ENCODE measurements at regions not wholly inside any gene's neighbourhood (a gene's known extent, or its start where the extent isn't known, plus 50 kb on each side); places are given as distances from the start of the nearest gene placed in this dataset.

- Histone ChIP-seq H3K27ac (replicated peaks) (no peak overlapping the region), H3K27me3 (ENCODE audit: insufficient read depth, poor library complexity, severe bottlenecking) (no peaks in the 10 kb centered on the region), H3K4me3 (replicated peaks; ENCODE audit: insufficient read depth, low read length) (no peak overlapping the region)
- TF ChIP-seq POLR2AphosphoS5 (IDR thresholded peaks at IDR 0.05; ENCODE audit: low read depth) (no peak), GABPA (IDR thresholded peaks at IDR 0.05; ENCODE audit: low read depth) (no peak), CTCF (IDR thresholded peaks at IDR 0.05; ENCODE audit: insufficient read depth, low read length) (no peak), REST (IDR thresholded peaks at IDR 0.05; ENCODE audit: insufficient replicate concordance, low read depth) (no peak), SPI1 (IDR thresholded peaks at IDR 0.05; ENCODE audit: borderline replicate concordance, low read depth) (no peak)
- no peak for DNase-seq (ENCODE audit: low read depth in 1 of 2, low spot score in 1 of 2)
These were observed 2399.8 kb upstream of the TENM3 start for GRCh38 chr4:179843370-179843769.

GRCh38 chr4:179855469-179855868 lies 2387.7 kb upstream of the TENM3 start:
- H3K4me3 ChIP-seq (replicated peaks; ENCODE audit: insufficient read depth, low read length) = no peak overlapping the region
- no peak for DNase-seq (ENCODE audit: low read depth in 1 of 2, low spot score in 1 of 2)
- no peaks in the 10 kb centered on the region for H3K27me3 ChIP-seq (ENCODE audit: insufficient read depth, poor library complexity, severe bottlenecking)
- no peak overlapping the region for H3K27ac ChIP-seq (replicated peaks)
- TF ChIP-seq GABPA (IDR thresholded peaks at IDR 0.05; ENCODE audit: low read depth) (no peak), POLR2AphosphoS5 (IDR thresholded peaks at IDR 0.05; ENCODE audit: low read depth) (no peak), SPI1 (IDR thresholded peaks at IDR 0.05; ENCODE audit: borderline replicate concordance, low read depth) (no peak), REST (IDR thresholded peaks at IDR 0.05; ENCODE audit: insufficient replicate concordance, low read depth) (no peak), CTCF (IDR thresholded peaks at IDR 0.05; ENCODE audit: insufficient read depth, low read length) (no peak)

- TF ChIP-seq SPI1 (IDR thresholded peaks at IDR 0.05; ENCODE audit: borderline replicate concordance, low read depth) = no peak
- TF ChIP-seq CTCF (IDR thresholded peaks at IDR 0.05; ENCODE audit: insufficient read depth, low read length) = no peak
- TF ChIP-seq POLR2AphosphoS5 (IDR thresholded peaks at IDR 0.05; ENCODE audit: low read depth) = no peak
- TF ChIP-seq GABPA (IDR thresholded peaks at IDR 0.05; ENCODE audit: low read depth) = no peak
- TF ChIP-seq REST (IDR thresholded peaks at IDR 0.05; ENCODE audit: insufficient replicate concordance, low read depth) = no peak
- no peak for DNase-seq (ENCODE audit: low read depth in 1 of 2, low spot score in 1 of 2)
- H3K27ac ChIP-seq (replicated peaks) = no peak overlapping the region
- no peaks in the 10 kb centered on the region for H3K27me3 ChIP-seq (ENCODE audit: insufficient read depth, poor library complexity, severe bottlenecking)
- H3K4me3 ChIP-seq (replicated peaks; ENCODE audit: insufficient read depth, low read length) = no peak overlapping the region
These were observed 2385.0 kb upstream of the TENM3 start for GRCh38 chr4:179858221-179858620.

Data from HL-60 (cell line).